Lung (tissue), 11 donors: ENCODE measurements at regions not wholly inside any gene's neighbourhood (a gene's known extent, or its start where the extent isn't known, plus 50 kb on each side); places are given as distances from the start of the nearest gene placed in this dataset.

Source experiments
- ATAC-seq: fragments of 200-7000 bp; cut with Tn5 transposase; one replicate; pipeline ENCODE4 v1.9.1; 2020; ENCODE audit warnings: moderate number of reproducible peaks; ENCODE audit not compliant: insufficient read depth, low FRiP score
- DNase-seq, 3 donors: peaks; one replicate each; pipeline ENCODE4 v3.0.0-alpha.2; 2013 to 2017
- H3K27ac ChIP-seq, 2 donors: one replicate each; pipeline ENCODE4 v1.5.1; 2013; ENCODE audit warnings: mild to moderate bottlenecking in 2 of 2, moderate library complexity in 2 of 2, control low read depth in 1 of 2, inconsistent platforms in 1 of 2, low read depth in 1 of 2, low read length in 1 of 2
- H3K27me3 ChIP-seq, 3 donors: one replicate each; pipeline ENCODE4 v1.5.1; 2013; ENCODE audit warnings: low read length in 2 of 3; ENCODE audit not compliant: control insufficient read depth in 3 of 3, insufficient read depth in 3 of 3
- H3K36me3 ChIP-seq, 4 donors: one replicate each; pipeline ENCODE4 v1.5.1; 2013; ENCODE audit warnings: low read length in 4 of 4, mild to moderate bottlenecking in 1 of 4, moderate library complexity in 1 of 4; ENCODE audit not compliant: control insufficient read depth in 4 of 4, insufficient read depth in 4 of 4
- H3K4me1 ChIP-seq, 5 donors: one replicate each; pipeline ENCODE4 v1.5.1; 2013; ENCODE audit warnings: low read length in 5 of 5, mild to moderate bottlenecking in 2 of 5, moderate library complexity in 1 of 5; ENCODE audit not compliant: control insufficient read depth in 5 of 5, insufficient read depth in 5 of 5
- H3K4me3 ChIP-seq: one replicate; pipeline ENCODE4 v1.5.1; 2013; ENCODE audit warnings: mild to moderate bottlenecking, control low read depth, moderate library complexity
- H3K9ac ChIP-seq, 2 donors: one replicate each; pipeline ENCODE4 v1.5.1; 2013; ENCODE audit warnings: low read length in 2 of 2, control low read depth in 1 of 2; ENCODE audit not compliant: insufficient read depth in 1 of 2
- H3K9me3 ChIP-seq, 4 donors: one replicate each; pipeline ENCODE4 v1.5.1; 2013; ENCODE audit warnings: low read length in 3 of 4, mild to moderate bottlenecking in 1 of 4, moderate library complexity in 1 of 4; ENCODE audit not compliant: control insufficient read depth in 4 of 4, insufficient read depth in 3 of 4
- WGBS, 2 donors: extraction: QIAGEN DNeasy Blood & Tissue Kit; methylation state at CpG; one replicate each; pipeline ENCODE4 v1.1.7; 2013; 5-methylcytosine and 5-hydroxymethylcytosine counted together
- TF ChIP-seq, protein P1 (sequence below): IDR thresholded peaks from 2 replicates; pipeline ENCODE4 v1.5.1; 2012; ENCODE audit warnings: mild to moderate bottlenecking; ENCODE audit errors: control extremely low read depth, extremely low read depth
- donor health status: control.
- donor health status: control.
- donor health status: Bipolar disorder and iron deficiency.
- donor health status: healthy.
- donor health status: DM: yes; HTN: yes; CAD: no.

DNA sequence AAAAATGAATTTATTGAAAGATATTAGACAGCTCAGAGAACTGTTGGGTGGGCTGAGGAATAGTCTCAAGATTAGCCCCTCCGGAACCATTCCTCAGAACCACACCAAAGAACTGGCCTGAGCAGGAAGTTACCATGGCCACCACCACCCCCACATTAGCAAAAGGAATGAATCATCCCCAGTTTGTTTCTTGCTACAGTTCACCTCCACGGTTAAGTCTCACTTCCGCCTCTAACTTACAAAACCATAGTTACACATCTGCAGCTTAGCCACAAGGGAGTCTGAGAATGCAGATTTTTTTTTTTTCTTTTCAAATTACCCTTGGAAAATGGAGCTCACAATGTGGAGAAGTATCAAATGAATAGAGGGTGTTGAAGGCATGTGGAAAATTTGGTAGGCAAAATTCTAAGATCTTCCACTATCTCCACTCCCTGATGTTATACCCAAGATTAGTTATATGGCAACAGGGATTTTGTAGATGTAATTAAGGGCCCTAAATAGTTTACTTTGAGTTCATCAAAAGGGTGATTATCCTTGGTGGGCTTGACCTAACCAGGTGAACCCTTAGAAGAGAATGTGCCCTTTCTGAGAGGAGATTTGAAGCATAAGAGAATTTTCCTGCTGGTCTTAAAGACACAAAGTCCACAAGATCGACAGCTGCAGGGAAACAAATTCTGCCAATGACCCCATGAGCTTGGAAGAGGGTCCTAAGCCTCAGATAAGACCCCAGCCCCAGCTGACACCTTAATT lies 129.8 kb upstream of the KRR1 start:
- Histone ChIP-seq H3K27me3 (no peaks in the 10 kb centered on the region), H3K9me3 (no peaks in the 10 kb centered on the region), H3K27ac (no peak overlapping the region), H3K9ac (no peak overlapping the region), H3K4me1 (peaks cover 0 to 7% (median 0%) of the 10 kb centered on the region in 5 donors), H3K4me3 (no peak overlapping the region), H3K36me3 (no peaks in the 10 kb centered on the region)
- ATAC-seq: no peak
- WGBS, 2 donors: 75 to 79% methylated on average over 4 of the region's 4 CpGs
- TF ChIP-seq, protein P1, sequence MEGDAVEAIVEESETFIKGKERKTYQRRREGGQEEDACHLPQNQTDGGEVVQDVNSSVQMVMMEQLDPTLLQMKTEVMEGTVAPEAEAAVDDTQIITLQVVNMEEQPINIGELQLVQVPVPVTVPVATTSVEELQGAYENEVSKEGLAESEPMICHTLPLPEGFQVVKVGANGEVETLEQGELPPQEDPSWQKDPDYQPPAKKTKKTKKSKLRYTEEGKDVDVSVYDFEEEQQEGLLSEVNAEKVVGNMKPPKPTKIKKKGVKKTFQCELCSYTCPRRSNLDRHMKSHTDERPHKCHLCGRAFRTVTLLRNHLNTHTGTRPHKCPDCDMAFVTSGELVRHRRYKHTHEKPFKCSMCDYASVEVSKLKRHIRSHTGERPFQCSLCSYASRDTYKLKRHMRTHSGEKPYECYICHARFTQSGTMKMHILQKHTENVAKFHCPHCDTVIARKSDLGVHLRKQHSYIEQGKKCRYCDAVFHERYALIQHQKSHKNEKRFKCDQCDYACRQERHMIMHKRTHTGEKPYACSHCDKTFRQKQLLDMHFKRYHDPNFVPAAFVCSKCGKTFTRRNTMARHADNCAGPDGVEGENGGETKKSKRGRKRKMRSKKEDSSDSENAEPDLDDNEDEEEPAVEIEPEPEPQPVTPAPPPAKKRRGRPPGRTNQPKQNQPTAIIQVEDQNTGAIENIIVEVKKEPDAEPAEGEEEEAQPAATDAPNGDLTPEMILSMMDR: no peak
- no peak for DNase-seq

DNA sequence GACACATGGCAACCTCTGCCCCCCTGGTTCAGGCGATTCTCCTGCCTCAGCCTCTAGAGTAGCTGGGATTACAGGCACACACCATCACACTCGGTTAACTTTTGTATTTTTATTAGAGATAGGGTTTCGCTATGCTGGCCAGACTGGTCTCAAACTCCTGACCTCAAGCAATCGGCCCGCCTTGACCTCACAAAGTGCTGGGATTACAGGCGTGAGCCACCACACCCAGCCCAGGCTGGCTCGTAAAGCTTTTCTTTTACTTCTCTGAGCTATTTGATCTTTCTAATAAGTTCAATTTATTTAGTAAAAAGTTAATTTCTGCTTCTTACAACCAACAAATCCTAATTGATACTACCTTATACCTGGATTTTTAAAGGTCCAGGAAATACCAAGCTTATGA lies 127.4 kb upstream of the KRR1 start:
- no peak overlapping the region for H3K27ac ChIP-seq
- peaks cover 0 to 13% (median 0%) of the 10 kb centered on the region in 5 donors for H3K4me1 ChIP-seq
- H3K4me3 ChIP-seq: no peak overlapping the region
- 96 to 97% methylated on average over 7 of the region's 7 CpGs for WGBS, 2 donors
- TF ChIP-seq, protein P1: no peak
- no peaks in the 10 kb centered on the region for H3K9me3 ChIP-seq
- ATAC-seq (no peak), DNase-seq (no peak)
- H3K9ac ChIP-seq: no peak overlapping the region
- H3K27me3 ChIP-seq: no peaks in the 10 kb centered on the region
- H3K36me3 ChIP-seq: no peaks in the 10 kb centered on the region

DNA sequence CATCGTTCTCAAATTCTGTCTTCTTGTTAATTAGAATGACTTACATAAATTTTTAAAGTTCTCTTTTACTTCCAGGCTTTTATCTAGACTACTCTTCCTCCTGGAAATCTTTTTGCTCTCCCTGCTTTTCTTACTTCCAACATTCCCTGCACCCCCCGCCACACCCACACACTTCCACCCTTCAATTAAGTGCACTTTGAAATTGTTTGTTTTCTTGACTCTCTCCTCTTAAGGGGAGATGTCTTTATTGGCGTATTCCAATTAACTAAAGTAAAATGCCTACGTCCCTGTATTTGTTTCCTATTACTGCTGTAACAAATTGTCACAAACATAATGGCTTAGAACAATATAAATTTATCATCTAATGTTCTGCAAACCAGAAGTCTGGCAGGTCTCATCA lies 125.2 kb upstream of the KRR1 start:
- no peak for ATAC-seq
- Histone ChIP-seq H3K4me1 (peaks cover 0 to 24% (median 0%) of the 10 kb centered on the region in 5 donors), H3K9ac (no peak overlapping the region), H3K9me3 (no peaks in the 10 kb centered on the region), H3K27ac (no peak overlapping the region), H3K27me3 (no peaks in the 10 kb centered on the region), H3K4me3 (no peak overlapping the region), H3K36me3 (no peaks in the 10 kb centered on the region)
- WGBS, 2 donors: 73 to 89% methylated on average over 4 of the region's 4 CpGs
- TF ChIP-seq, protein P1: no peak
- no peak for DNase-seq
